NB4 (cell line): ENCODE measurements at regions not wholly inside any gene's neighbourhood (a gene's known extent, or its start where the extent isn't known, plus 50 kb on each side); places are given as distances from the start of the nearest gene placed in this dataset.

Source experiments
- POLR2A ChIP-seq: IDR thresholded peaks from 2 replicates; pipeline ENCODE4 v1.6.1; 2011; ENCODE audit warnings: mild to moderate bottlenecking; ENCODE audit not compliant: insufficient read length; ENCODE audit errors: extremely low read depth
- TF ChIP-seq, protein P1 (sequence below): IDR thresholded peaks from one replicate; pipeline ENCODE4 v1.5.1; 2012; ENCODE audit warnings: low read depth, low read length

- no peak for TF ChIP-seq POLR2A
- TF ChIP-seq, protein P1, sequence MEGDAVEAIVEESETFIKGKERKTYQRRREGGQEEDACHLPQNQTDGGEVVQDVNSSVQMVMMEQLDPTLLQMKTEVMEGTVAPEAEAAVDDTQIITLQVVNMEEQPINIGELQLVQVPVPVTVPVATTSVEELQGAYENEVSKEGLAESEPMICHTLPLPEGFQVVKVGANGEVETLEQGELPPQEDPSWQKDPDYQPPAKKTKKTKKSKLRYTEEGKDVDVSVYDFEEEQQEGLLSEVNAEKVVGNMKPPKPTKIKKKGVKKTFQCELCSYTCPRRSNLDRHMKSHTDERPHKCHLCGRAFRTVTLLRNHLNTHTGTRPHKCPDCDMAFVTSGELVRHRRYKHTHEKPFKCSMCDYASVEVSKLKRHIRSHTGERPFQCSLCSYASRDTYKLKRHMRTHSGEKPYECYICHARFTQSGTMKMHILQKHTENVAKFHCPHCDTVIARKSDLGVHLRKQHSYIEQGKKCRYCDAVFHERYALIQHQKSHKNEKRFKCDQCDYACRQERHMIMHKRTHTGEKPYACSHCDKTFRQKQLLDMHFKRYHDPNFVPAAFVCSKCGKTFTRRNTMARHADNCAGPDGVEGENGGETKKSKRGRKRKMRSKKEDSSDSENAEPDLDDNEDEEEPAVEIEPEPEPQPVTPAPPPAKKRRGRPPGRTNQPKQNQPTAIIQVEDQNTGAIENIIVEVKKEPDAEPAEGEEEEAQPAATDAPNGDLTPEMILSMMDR: no peak
These were observed 185.2 kb downstream of the KLF13 start for GRCh38 chr15:31511707-31512310.
